ENCODE measurements at regions not wholly inside any gene's neighbourhood (a gene's known extent, or its start where the extent isn't known, plus 50 kb on each side); places are given as distances from the start of the nearest gene placed in this dataset.

GRCh38 chr9:36763778-36764177 lies 191.1 kb downstream of the MELK start:
- TF ChIP-seq CTCF (IDR thresholded peaks at IDR 0.05) (no peak), POLR2A (IDR thresholded peaks at IDR 0.05) (no peak)

All from esophagus squamous epithelium (tissue), 4 donors.